Stomach (tissue), 4 donors: ENCODE measurements at regions not wholly inside any gene's neighbourhood (a gene's known extent, or its start where the extent isn't known, plus 50 kb on each side); places are given as distances from the start of the nearest gene placed in this dataset.

Source experiments
- CTCF ChIP-seq, 7 experiments: fragments of 450-650 bp in 4 of 7; fragments of 200-600 bp in 3 of 7; sonication (generic) in 3 of 7; IDR thresholded peaks; one replicate each; pipeline ENCODE4 v1.5.1; 2016 to 2019; ENCODE audit warnings: antibody characterized with exemption in 7 of 7, control low read depth in 2 of 7, mild to moderate bottlenecking in 1 of 7
- EP300 ChIP-seq: sonication (generic); formaldehyde crosslinking; IDR thresholded peaks from one replicate; pipeline ENCODE4 v1.6.1; 2017; ENCODE audit warnings: antibody characterized with exemption
- POLR2A ChIP-seq, 4 donors: fragments of 450-650 bp; IDR thresholded peaks; one replicate each; pipeline ENCODE4 v1.6.1; 2016; ENCODE audit warnings: antibody characterized with exemption in 4 of 4, control low read depth in 2 of 4, mild to moderate bottlenecking in 1 of 4, moderate library complexity in 1 of 4
- POLR2AphosphoS5 ChIP-seq, 3 donors: sonication (generic); formaldehyde crosslinking; IDR thresholded peaks; one replicate each; pipeline ENCODE4 v1.6.1; 2016; ENCODE audit warnings: antibody characterized with exemption in 3 of 3

- TF ChIP-seq POLR2A (IDR thresholded peaks at IDR 0.05) (no peak), CTCF (IDR thresholded peaks at IDR 0.05) (no peak), EP300 (no peak), POLR2AphosphoS5 (IDR thresholded peaks at IDR 0.05) (no peak)
These were observed 411.4 kb upstream of the SGCD start for GRCh38 chr5:155915601-155916000.
